ENCODE measurements at regions not wholly inside any gene's neighbourhood (a gene's known extent, or its start where the extent isn't known, plus 50 kb on each side); places are given as distances from the start of the nearest gene placed in this dataset.
A peak's percentile ranks its signal among the peaks of the same experiment; 100 is the strongest.

DNA sequence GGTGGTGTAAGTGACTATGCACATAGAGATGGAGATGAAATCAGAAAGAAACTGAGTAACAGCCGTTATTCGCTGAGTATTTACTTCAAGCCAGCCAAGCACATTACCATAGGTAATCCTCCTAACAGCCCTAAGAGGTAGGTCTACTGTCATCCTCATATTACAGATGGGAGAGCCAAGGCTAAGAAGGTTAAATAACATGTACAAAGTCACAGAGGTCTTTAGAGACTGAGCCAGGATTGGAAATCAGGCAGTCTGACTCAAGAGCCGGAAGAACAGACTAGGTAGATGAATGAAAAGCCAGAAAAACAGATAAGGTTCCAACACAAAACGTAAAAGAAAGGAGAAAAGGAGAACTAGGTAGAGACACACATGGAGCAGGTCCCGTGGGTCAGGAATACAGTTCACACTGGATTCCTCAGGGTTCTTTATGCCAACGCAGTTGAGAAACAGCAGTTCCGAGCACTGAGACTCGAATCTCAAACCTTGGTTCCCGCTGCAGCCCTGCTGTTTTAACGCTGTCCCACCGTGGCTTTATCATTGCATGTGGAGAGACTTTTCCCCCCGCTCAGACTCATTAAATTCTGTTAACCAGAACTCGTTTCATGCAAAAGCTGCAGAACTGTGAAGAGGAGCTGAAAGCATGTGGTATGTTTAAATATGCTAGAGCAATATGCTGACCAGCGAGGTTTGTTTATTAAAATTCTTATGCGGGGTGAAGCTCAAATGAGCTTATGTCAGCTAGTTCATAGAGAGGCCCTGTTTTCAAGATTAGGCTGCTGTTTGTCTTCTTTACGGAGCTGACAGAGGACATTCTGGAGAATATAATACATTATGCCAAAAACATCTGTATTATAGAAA lies 537.9 kb downstream of the CD83 start:
- DNase-seq (ENCODE audit: low read depth) (no peak), FAIRE-seq (no peak)
- TF ChIP-seq, protein P1, sequence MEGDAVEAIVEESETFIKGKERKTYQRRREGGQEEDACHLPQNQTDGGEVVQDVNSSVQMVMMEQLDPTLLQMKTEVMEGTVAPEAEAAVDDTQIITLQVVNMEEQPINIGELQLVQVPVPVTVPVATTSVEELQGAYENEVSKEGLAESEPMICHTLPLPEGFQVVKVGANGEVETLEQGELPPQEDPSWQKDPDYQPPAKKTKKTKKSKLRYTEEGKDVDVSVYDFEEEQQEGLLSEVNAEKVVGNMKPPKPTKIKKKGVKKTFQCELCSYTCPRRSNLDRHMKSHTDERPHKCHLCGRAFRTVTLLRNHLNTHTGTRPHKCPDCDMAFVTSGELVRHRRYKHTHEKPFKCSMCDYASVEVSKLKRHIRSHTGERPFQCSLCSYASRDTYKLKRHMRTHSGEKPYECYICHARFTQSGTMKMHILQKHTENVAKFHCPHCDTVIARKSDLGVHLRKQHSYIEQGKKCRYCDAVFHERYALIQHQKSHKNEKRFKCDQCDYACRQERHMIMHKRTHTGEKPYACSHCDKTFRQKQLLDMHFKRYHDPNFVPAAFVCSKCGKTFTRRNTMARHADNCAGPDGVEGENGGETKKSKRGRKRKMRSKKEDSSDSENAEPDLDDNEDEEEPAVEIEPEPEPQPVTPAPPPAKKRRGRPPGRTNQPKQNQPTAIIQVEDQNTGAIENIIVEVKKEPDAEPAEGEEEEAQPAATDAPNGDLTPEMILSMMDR (IDR thresholded peaks at IDR 0.05; ENCODE audit: insufficient read depth, low read length, severe bottlenecking), result no peak
- Histone ChIP-seq H3K27me3 (ENCODE audit: control insufficient read depth, insufficient read depth, low read length) (no peaks in the 10 kb centered on the region), H3K4me3 (ENCODE audit: low read depth, low read length) (no peak overlapping the region), H3K36me3 (ENCODE audit: control insufficient read depth, insufficient read depth, low read length) (no peaks in the 10 kb centered on the region)

DNA sequence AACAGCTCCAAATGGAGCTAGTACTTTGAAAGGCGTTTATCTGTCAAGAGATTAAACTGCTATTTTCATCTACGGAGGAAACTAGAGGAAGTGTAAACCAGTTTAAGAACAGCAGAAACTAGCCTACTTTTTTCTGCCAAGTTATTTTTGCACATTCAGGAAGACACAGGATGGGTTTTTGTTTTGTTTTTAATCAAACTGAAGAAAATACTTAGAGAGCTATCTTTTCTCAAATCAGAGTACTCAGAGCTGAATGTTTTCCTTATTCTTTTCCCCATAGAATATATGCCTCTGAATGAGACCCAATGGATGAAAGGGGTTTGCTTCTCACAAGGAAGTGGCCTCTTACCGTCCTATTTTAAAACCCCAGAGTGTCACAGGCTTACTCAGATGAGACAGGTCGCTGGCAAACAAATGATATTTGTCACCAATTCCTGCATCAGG lies 538.5 kb downstream of the CD83 start:
- H3K36me3 ChIP-seq (ENCODE audit: control insufficient read depth, insufficient read depth, low read length), result no peaks in the 10 kb centered on the region
- no peaks in the 10 kb centered on the region for H3K27me3 ChIP-seq (ENCODE audit: control insufficient read depth, insufficient read depth, low read length)
- TF ChIP-seq, protein P1 (IDR thresholded peaks at IDR 0.05; ENCODE audit: insufficient read depth, low read length, severe bottlenecking), result no peak
- H3K4me3 ChIP-seq (ENCODE audit: low read depth, low read length), result no peak overlapping the region
- no peak for DNase-seq (ENCODE audit: low read depth)
- no peak for FAIRE-seq

DNA sequence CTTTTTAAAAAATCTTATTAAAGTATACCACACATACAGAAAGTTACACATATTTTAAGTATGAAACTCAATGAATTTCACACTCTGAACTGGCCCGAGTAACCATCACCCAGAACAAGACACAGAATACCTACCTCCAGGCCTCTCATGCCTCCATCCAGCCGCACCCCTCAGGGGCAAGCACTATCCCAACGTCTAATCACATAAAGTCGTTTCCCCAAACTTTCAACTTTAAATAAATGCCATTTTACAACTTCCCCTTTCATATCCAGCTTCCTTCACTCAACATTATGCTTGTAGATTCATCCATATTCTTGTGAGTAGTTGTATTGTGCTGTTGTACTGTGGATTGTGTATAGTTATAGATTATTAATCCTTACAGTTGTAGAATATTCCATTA lies 539.1 kb downstream of the CD83 start:
- FAIRE-seq, result no peak
- Histone ChIP-seq H3K27me3 (ENCODE audit: control insufficient read depth, insufficient read depth, low read length) (no peaks in the 10 kb centered on the region), H3K36me3 (ENCODE audit: control insufficient read depth, insufficient read depth, low read length) (no peaks in the 10 kb centered on the region), H3K4me3 (ENCODE audit: low read depth, low read length) (no peak overlapping the region)
- DNase-seq (ENCODE audit: low read depth), result no peak
- TF ChIP-seq, protein P1 (IDR thresholded peaks at IDR 0.05; ENCODE audit: insufficient read depth, low read length, severe bottlenecking), result no peak

DNA sequence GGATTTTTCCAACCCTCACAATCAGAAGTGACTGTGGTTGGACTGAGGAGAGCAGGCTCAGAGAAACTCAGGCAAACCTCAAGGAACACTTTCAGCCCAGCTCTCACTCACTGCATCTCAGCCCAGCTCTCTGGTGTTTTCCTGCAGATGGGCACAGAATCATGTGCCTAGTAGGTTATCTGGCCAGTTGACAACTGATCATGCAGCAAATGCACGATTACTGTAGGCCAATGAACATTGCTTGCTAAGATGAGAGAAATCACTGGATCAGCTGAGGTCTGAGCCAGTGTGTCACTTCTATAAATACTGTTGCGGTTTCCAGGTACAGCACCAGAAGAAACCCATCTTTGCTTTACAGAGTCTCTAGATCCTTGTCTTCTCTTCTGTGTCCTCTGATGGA lies 540.5 kb downstream of the CD83 start:
- no peak overlapping the region for H3K4me3 ChIP-seq (ENCODE audit: low read depth, low read length)
- no peaks in the 10 kb centered on the region for H3K36me3 ChIP-seq (ENCODE audit: control insufficient read depth, insufficient read depth, low read length)
- DNase-seq (ENCODE audit: low read depth) (no peak), FAIRE-seq (no peak)
- H3K27me3 ChIP-seq (ENCODE audit: control insufficient read depth, insufficient read depth, low read length), result no peaks in the 10 kb centered on the region
- TF ChIP-seq, protein P1 (IDR thresholded peaks at IDR 0.05; ENCODE audit: insufficient read depth, low read length, severe bottlenecking), result no peak

DNA sequence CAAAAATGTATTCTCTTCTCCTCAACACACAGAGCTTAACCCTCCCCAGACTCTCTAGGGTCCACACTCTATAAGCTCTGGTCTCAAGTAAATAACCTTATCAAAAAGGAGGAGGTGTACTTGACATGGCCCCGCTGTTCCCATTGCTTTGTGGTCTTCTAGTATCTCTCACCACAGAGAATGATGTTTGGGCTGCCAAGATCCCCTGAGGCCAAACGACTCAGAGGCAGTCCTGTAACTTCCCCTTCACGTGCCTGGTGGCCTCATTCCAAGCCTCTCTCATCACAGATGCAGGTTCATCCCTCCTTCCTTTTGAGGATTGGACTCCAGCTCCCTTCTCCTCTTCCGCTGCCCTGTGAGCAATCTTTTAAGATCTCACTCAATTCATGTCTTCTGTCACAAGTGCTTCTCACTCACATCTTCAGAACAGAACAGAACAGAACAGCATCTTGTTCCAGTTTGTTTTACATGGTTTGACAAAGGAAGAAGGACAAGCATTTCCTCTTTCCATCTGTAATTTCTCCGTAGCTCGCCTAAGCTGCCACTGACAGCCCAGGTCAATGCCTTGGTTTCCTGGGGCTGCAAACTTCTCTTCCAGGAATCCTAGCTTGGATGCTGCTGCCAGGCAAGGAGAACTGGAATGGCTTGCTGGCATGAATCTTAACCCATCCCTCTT lies 541.5 kb downstream of the CD83 start:
- no peaks in the 10 kb centered on the region for H3K27me3 ChIP-seq (ENCODE audit: control insufficient read depth, insufficient read depth, low read length)
- FAIRE-seq (peak; percentile 80), DNase-seq (ENCODE audit: low read depth) (peak; percentile 66)
- H3K4me3 ChIP-seq (ENCODE audit: low read depth, low read length), result no peak overlapping the region
- TF ChIP-seq, protein P1 (IDR thresholded peaks at IDR 0.05; ENCODE audit: insufficient read depth, low read length, severe bottlenecking), result no peak
- H3K36me3 ChIP-seq (ENCODE audit: control insufficient read depth, insufficient read depth, low read length), result no peaks in the 10 kb centered on the region
